ENCODE measurements at regions not wholly inside any gene's neighbourhood (a gene's known extent, or its start where the extent isn't known, plus 50 kb on each side); places are given as distances from the start of the nearest gene placed in this dataset.

GRCh38 chr12:92619730-92620684, 82.8 kb upstream of the PLEKHG7 start:
- TF ChIP-seq FOXK2 (IDR thresholded peaks at IDR 0.05) (no peak), CHD4 (IDR thresholded peaks at IDR 0.05) (no peak), RAD51 (IDR thresholded peaks at IDR 0.05) (no peak)

Data from GM12878 (cell line).